ENCODE measurements at regions not wholly inside any gene's neighbourhood (a gene's known extent, or its start where the extent isn't known, plus 50 kb on each side); places are given as distances from the start of the nearest gene placed in this dataset.

DNA sequence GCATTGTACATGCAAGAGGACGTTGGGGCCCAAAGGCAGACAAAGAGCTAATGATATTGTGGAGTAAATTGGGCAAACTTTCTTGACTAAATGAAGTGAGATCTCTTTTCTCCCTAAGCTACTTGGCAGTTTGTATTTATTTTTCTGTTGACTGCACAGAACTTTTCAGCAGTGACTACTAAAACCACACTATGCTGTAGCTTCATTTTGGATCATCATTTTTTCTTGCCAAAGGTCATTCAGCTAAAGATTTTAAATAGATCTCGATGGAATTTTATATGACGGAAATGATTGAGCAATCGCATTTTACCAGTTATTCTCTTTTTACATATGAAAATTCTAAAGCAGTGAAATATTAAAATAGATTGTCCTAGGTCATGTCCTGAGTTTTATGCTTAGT is 286.1 kb upstream of the ACTBL2 start:
- no peak for TF ChIP-seq CTCF (IDR thresholded peaks at IDR 0.05)
- no peak for TF ChIP-seq POLR2A (IDR thresholded peaks at IDR 0.05)

Measured in lower leg skin (tissue), 3 donors.